ENCODE measurements at regions not wholly inside any gene's neighbourhood (a gene's known extent, or its start where the extent isn't known, plus 50 kb on each side); places are given as distances from the start of the nearest gene placed in this dataset.

- in situ Hi-C loops (cut with MboI; ENCODE audit: low sequenced_read_pairs), result no loop called here
Measured at GRCh38 chr11:128302425-128303186, 284.8 kb downstream of the ETS1 start.

DNA sequence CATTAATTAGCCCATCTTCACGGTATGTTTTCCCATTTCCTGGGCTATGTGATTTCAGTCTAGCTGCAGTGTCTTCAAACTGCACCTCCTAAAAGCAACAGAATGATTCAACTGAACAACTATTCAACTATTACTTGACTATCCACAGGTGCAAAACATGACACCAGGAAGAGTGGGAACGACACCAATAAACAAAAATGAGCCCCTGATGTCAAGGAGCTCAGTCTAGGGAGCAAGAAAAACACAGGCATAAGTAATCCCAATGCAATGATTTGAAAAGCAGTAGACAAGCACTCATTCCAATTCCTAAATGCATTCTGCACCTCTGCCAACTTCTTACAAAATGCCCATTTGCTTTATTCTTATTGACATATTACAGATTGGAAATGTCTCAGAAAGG lies 285.6 kb downstream of the ETS1 start:
- in situ Hi-C loops (cut with MboI; ENCODE audit: low sequenced_read_pairs), result no loop called here

GRCh38 chr11:128300785-128301184 lies 286.6 kb downstream of the ETS1 start:
- in situ Hi-C loops (cut with MboI; ENCODE audit: low sequenced_read_pairs), result no loop called here

GRCh38 chr11:128299132-128299726 lies 288.1 kb downstream of the ETS1 start:
- in situ Hi-C loops (cut with MboI; ENCODE audit: low sequenced_read_pairs), result loop anchor here (25.0 kb wide), 2 partner anchors 262 to 538 kb away; no protein-coding TSS in a partner anchor

DNA sequence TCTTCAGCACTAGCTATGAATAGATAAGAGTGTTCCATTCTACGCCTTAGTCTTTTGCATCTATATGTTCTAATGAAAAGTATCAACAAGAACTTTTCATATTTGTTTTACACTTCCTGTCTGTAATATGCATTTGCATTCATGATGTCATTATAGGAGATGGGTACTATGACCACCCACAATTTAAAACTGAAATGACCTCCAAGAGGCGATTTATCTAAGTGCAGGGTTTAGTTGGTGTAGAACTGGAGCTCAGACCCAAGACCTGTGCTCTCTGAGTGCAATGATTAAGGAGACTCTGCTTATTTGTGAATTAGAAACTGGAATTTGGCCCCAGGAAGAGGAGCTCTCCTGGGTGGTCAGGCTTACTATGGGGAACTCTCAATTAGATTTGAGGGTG lies 289.1 kb downstream of the ETS1 start:
- in situ Hi-C loops (cut with MboI; ENCODE audit: low sequenced_read_pairs), result loop anchor here (25.0 kb wide), 2 partner anchors 261 to 539 kb away; no protein-coding TSS in a partner anchor

GRCh38 chr11:128297805-128298204 lies 289.6 kb downstream of the ETS1 start:
- in situ Hi-C loops (cut with MboI; ENCODE audit: low sequenced_read_pairs), result loop anchor here (25.0 kb wide), 2 partner anchors 261 to 539 kb away; no protein-coding TSS in a partner anchor

DNA sequence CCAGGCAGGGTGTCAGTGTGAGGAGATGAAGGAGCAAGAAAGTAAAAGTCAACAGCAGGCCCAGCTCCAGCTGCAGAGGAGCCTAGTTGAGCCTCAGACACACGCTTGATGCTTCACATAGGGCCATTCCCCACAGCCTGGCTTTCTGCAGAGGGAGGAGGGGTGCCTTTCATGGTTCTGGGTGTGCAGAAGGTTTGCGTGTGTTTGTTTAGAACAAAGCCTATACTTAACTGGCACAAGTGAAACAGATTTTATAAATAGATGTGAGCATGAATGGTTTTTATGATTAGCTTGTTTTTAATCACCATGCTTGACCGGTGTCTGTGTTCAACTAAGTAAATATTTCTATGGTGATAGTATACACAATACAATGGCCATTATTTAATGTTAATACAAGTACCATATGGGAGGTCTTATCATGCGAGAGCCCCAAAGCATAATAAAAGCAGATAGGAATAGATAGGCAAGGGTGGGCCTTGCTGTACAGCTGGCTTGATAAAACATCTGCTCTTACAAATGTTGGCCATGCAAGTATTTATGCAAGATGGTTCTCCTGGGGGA lies 290.2 kb downstream of the ETS1 start:
- in situ Hi-C loops (cut with MboI; ENCODE audit: low sequenced_read_pairs), result loop anchor here (25.0 kb wide), 2 partner anchors 260 to 540 kb away; no protein-coding TSS in a partner anchor

DNA sequence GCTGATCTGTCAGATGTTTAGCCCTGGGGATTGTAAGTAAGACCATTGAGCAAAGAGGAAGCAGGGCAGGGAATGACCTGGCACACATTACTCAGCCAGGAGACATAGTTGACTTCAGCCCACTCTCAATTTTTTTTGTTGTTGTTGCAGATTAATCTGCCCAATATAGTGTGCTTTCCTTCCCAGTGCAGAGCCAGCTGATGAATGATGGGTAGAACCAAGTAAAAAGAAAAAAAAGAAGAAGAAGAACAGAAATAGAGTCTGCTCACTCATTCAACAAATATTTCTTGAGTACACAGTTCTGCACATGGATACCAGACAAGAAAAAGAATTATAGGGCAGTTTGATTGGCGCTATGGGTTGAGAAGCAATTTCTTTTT lies 292.7 kb downstream of the ETS1 start:
- in situ Hi-C loops (cut with MboI; ENCODE audit: low sequenced_read_pairs), result loop anchor here (25.0 kb wide), 2 partner anchors 257 to 543 kb away; no protein-coding TSS in a partner anchor

GRCh38 chr11:128294001-128294670 lies 293.2 kb downstream of the ETS1 start:
- in situ Hi-C loops (cut with MboI; ENCODE audit: low sequenced_read_pairs), result loop anchor here (25.0 kb wide), 2 partner anchors 257 to 543 kb away; no protein-coding TSS in a partner anchor

DNA sequence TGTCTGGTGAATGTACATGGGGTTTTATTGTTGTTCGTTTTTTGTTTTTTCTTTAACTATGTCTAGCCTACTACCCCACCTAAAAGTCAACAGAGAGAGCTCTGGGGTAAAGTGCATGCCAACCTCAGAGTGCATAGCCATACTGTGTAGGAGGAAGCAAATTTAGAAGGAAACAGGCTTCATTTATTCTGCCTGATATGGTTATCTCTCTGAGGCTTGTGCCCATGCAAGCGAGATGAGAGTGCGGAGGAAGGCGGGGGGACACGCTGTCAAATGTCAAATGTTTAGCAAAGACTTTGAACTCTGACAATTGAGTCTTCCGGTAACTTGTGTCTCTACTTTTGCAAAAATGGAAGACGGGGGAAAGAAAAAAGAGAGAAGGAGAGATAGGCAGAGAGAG lies 295.5 kb downstream of the ETS1 start:
- in situ Hi-C loops (cut with MboI; ENCODE audit: low sequenced_read_pairs), result loop anchor here (25.0 kb wide), 2 partner anchors 255 to 545 kb away; no protein-coding TSS in a partner anchor

DNA sequence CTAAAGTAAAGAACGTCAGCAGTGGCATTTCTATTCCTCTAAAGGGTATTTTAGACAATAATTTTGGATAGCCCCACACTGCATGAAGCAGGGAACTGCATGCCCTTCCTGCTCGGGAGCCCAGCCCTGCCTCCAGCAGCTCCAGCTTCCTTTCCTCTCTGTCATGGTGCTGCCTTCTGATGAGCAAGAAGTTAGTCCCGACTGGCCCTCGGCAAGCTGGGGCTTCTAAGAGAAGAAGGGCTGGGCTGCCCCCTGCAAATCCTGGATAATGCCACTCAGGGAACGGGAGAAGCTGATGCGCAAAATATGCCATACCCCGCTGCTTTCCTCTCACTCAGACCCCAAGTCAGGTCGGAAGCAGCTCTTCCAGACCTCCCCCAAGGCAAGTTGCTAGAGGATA lies 296.4 kb downstream of the ETS1 start:
- in situ Hi-C loops (cut with MboI; ENCODE audit: low sequenced_read_pairs), result loop anchor here (25.0 kb wide), 2 partner anchors 254 to 546 kb away; no protein-coding TSS in a partner anchor

DNA sequence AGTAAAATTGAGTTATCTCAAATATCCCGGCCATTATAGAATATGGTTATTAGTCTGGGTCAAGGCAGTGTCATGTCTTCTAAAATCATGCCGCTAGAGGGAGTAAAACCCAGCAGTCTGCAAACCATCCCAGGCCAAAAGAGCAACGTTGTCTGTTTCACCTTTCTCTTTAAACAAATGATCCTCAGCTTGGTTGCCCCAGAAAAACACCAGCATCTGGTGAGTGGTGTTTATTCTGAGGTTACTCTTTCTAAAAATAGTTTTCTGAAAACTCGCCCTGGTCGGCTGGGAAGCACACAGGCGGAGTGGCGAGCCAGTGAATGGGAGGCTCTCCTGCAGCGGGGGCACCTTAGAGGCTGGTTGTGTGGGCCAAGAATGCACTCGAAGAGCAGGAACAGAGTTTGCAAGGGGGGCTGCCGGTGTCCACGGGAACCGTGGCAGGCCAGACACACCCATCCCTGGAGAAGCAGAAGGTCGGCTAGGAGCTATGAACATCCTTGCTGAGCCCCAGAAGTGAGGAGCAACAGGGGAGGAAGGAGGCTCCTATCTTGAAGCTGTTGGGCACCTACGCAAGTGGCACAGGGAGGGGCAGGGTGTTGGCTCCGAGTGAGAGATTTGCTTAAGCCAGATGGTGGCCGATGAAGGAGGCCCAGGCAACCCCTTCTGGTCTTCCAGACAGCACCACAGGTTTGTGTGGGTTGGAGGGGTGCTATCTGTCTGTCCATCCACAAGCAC lies 297.1 kb downstream of the ETS1 start:
- in situ Hi-C loops (cut with MboI; ENCODE audit: low sequenced_read_pairs), result loop anchor here (25.0 kb wide), 2 partner anchors 253 to 547 kb away; no protein-coding TSS in a partner anchor

DNA sequence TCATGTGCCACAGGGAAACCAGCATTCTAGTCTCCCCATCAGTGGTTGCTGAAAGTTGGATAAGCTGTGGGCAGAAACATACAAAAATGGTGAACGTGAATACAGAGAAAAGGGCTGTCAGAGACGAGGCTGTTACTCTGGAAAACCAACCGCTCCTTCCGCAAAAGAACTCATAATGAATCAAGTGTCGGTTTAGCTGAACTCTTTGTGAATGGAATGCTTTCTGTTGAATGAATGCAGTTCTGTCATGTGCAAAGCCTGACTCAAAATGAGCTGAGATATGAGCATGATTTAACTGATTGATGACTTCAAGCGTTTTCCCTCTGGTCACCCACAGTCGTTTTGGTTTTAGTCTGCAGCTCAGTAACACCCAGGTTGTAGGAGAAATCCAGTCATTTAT lies 298.3 kb downstream of the ETS1 start:
- in situ Hi-C loops (cut with MboI; ENCODE audit: low sequenced_read_pairs), result loop anchor here (10.0 to 25.0 kb wide), 3 partner anchors 252 to 548 kb away; no protein-coding TSS in a partner anchor

DNA sequence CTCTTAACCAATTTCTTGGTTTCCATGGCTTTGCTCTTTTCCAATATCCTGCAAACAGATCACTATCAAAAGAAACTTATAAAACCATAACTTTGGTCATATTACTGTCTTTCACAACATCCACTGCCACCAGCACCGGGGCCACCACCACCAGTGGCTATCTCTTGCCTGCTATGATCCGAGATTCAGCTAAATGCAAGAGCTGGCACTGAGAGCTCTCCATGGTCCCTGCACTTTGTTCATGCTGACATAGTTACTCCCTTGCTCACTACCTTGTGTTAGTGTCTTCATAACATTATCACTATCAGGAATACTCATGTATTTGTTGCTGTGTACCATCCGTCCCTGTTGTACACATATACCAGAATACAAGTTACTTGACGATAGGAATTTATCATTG lies 299.0 kb downstream of the ETS1 start:
- in situ Hi-C loops (cut with MboI; ENCODE audit: low sequenced_read_pairs), result loop anchor here (10.0 to 25.0 kb wide), 3 partner anchors 251 to 549 kb away; no protein-coding TSS in a partner anchor

DNA sequence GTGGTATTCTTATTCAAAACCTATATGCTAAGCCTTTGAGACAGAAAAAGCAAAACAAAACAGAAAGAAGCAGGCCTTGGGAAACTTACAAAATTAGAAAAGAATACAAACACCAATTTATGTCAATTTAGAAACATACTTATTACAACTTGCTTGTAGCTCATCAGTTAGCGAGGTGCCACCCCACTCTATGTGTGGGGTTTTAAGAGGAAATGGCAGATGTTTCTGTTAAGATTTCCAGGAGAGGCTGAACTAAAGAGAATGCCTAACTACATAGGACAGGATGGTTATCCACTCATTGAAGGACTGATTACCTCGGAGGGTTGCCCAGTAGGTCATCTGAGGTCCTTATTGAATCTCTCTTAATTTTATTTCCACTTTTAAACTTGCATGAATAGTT lies 302.0 kb downstream of the ETS1 start:
- in situ Hi-C loops (cut with MboI; ENCODE audit: low sequenced_read_pairs), result loop anchor here (10.0 to 25.0 kb wide), 3 partner anchors 248 to 552 kb away; no protein-coding TSS in a partner anchor

DNA sequence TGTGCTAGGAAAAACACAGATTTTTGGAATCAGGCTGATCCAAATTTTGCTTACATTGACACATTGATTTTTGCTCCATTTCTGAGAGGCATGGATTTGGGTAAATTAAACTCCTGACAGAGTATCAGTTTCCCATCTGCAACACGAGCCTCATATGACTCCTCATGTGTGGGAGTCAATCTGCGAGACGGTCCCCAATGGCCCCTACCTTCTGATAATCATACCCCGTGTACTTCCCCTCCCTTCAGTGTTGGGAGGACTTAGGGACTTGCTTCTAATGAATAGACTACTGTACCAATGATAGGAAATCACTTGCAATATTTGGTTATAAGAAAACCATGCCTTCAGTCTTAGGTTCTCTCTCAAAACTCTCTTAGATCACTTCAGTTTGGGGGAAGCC lies 302.7 kb downstream of the ETS1 start:
- in situ Hi-C loops (cut with MboI; ENCODE audit: low sequenced_read_pairs), result loop anchor here (10.0 to 25.0 kb wide), 3 partner anchors 247 to 553 kb away; no protein-coding TSS in a partner anchor

GRCh38 chr11:128283451-128283850 lies 303.9 kb downstream of the ETS1 start:
- in situ Hi-C loops (cut with MboI; ENCODE audit: low sequenced_read_pairs), result loop anchor here (10.0 to 25.0 kb wide), 3 partner anchors 246 to 554 kb away; no protein-coding TSS in a partner anchor

DNA sequence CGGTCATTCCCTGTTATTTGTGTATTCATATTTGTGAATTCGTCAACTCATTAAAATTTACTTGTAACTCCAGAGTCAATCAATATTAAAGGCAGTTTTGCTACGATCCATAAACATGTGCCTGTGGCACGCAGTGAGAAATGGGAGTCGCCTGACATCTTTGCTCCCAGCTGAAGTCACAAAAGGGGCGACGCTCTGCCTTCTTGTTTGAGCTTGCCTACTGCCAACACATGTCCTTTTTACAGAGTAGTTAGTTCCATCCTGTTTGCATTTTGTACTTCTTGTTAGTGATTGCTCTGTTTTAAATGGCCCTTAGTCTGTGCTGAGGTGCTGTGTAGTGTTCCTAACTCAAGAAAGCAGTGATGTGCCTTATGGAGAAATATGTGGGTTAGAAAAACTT lies 305.3 kb downstream of the ETS1 start:
- in situ Hi-C loops (cut with MboI; ENCODE audit: low sequenced_read_pairs), result loop anchor here (10.0 to 25.0 kb wide), 3 partner anchors 245 to 555 kb away; no protein-coding TSS in a partner anchor

DNA sequence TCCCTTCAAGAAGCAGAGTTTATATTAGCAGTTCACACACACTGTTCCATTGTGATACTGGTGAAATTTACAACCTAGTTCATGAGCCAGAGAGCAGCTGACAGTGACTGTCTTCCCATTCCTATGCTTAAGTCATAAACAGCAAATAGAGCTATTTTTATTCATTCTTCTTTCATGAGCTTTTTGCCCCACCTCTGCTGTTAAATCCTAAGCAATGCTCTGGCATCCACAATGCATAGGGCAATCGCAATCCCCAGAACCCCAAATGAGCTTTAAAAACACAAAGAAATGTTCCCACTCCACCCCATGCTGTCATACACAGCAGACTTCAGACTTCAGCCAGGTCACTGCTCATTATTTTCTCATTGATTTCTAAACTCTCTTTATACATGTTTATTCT lies 307.5 kb downstream of the ETS1 start:
- in situ Hi-C loops (cut with MboI; ENCODE audit: low sequenced_read_pairs), result loop anchor here (10.0 to 25.0 kb wide), 3 partner anchors 243 to 557 kb away; no protein-coding TSS in a partner anchor

GRCh38 chr11:128273736-128274135 lies 313.6 kb downstream of the ETS1 start:
- in situ Hi-C loops (cut with MboI; ENCODE audit: low sequenced_read_pairs), result no loop called here

Data from HL-60/S4 (cell line).